Neural crest cell (in vitro differentiated cells): ENCODE measurements at regions not wholly inside any gene's neighbourhood (a gene's known extent, or its start where the extent isn't known, plus 50 kb on each side); places are given as distances from the start of the nearest gene placed in this dataset.
A peak's percentile ranks its signal among the peaks of the same experiment; 100 is the strongest.

ENCODE experiments used
- DNase-seq: peaks from one replicate; pipeline ENCODE4 v3.0.0; 2021; ENCODE audit warnings: low read depth, mixed read lengths, low spot score
- H3K27ac Mint-ChIP-seq: one replicate; pipeline ENCODE4 v1.8.0; 2021; ENCODE audit warnings: mild to moderate bottlenecking, mixed read lengths; ENCODE audit not compliant: unreplicated experiment
- H3K27me3 Mint-ChIP-seq: 2 replicates; pipeline ENCODE4 v1.8.0; 2021; ENCODE audit warnings: low read depth, mild to moderate bottlenecking, mixed read lengths
- H3K36me3 Mint-ChIP-seq: 2 replicates; pipeline ENCODE4 v1.8.0; 2021; ENCODE audit warnings: low read depth, mild to moderate bottlenecking, mixed read lengths
- H3K4me1 Mint-ChIP-seq: 2 replicates; pipeline ENCODE4 v1.8.0; 2021; ENCODE audit warnings: mixed read lengths
- H3K4me3 Mint-ChIP-seq: one replicate; pipeline ENCODE4 v1.8.0; 2021; ENCODE audit warnings: mild to moderate bottlenecking, mixed read lengths
- H3K9me3 Mint-ChIP-seq: 2 replicates; pipeline ENCODE4 v1.8.0; 2021; ENCODE audit warnings: mixed read lengths
- CTCF ChIP-seq: fragments of 200-600 bp; sonication (generic); conservative IDR thresholded peaks from 2 replicates; pipeline ENCODE4 v1.5.0; 2021; ENCODE audit warnings: antibody characterized with exemption, mild to moderate bottlenecking

- TF ChIP-seq CTCF: peak; percentile 52
- Mint-ChIP-seq H3K27ac (no peak overlapping the region), H3K36me3 (no peaks in the 10 kb centered on the region), H3K27me3 (no peaks in the 10 kb centered on the region), H3K4me1 (peaks cover 7% of the 10 kb centered on the region), H3K4me3 (no peak overlapping the region), H3K9me3 (peaks cover 12% of the 10 kb centered on the region)
- DNase-seq: no peak
Measured at GRCh38 chr3:154954757-154955156, 125.4 kb upstream of the MME start.

GRCh38 chr3:154953538-154953937, 126.6 kb upstream of the MME start:
- Mint-ChIP-seq H3K27ac (no peak overlapping the region), H3K4me1 (peaks cover 7% of the 10 kb centered on the region), H3K27me3 (no peaks in the 10 kb centered on the region), H3K36me3 (no peaks in the 10 kb centered on the region), H3K9me3 (peaks cover 12% of the 10 kb centered on the region), H3K4me3 (no peak overlapping the region)
- no peak for TF ChIP-seq CTCF
- no peak for DNase-seq

- Mint-ChIP-seq H3K4me3 (no peak overlapping the region), H3K27ac (no peak overlapping the region), H3K36me3 (no peaks in the 10 kb centered on the region), H3K4me1 (peaks cover 7% of the 10 kb centered on the region), H3K9me3 (peaks cover 11% of the 10 kb centered on the region), H3K27me3 (no peaks in the 10 kb centered on the region)
- DNase-seq: no peak
- no peak for TF ChIP-seq CTCF
Measured at GRCh38 chr3:154952553-154952952, 127.6 kb upstream of the MME start.

DNA sequence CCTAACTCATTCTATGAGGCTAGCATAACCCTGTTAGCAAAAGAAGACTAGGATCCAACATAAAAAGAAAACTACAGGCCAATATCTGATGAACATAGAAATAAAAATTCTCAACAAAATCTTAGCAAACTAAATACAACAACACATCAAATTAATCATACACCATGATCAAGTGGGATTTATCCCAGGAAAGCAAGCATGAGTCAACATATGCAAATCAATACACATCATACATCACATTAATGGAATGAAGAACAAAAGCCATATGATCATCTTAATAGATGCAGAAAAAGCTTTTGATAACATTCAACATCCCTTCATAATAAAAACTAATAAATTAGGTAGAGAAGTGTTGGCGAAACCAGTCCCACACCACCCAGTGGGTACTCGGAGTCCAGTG, 136.1 kb upstream of the MME start:
- no peak for TF ChIP-seq CTCF
- no peak overlapping the region for H3K27ac Mint-ChIP-seq
- H3K4me3 Mint-ChIP-seq: no peak overlapping the region
- H3K36me3 Mint-ChIP-seq: peaks cover 6% of the 10 kb centered on the region
- no peaks in the 10 kb centered on the region for H3K27me3 Mint-ChIP-seq
- no peaks in the 10 kb centered on the region for H3K4me1 Mint-ChIP-seq
- no peak for DNase-seq
- peaks cover 27% of the 10 kb centered on the region for H3K9me3 Mint-ChIP-seq

- Mint-ChIP-seq H3K4me3 (no peak overlapping the region), H3K4me1 (no peaks in the 10 kb centered on the region), H3K36me3 (peaks cover 6% of the 10 kb centered on the region), H3K9me3 (peaks cover 27% of the 10 kb centered on the region), H3K27ac (no peak overlapping the region), H3K27me3 (no peaks in the 10 kb centered on the region)
- no peak for DNase-seq
- TF ChIP-seq CTCF: no peak
Measured at GRCh38 chr3:154942827-154943226, 137.3 kb upstream of the MME start.

- no peak for TF ChIP-seq CTCF
- Mint-ChIP-seq H3K36me3 (no peaks in the 10 kb centered on the region), H3K27ac (no peak overlapping the region), H3K27me3 (no peaks in the 10 kb centered on the region), H3K4me3 (no peak overlapping the region), H3K4me1 (no peaks in the 10 kb centered on the region), H3K9me3 (peaks cover 7% of the 10 kb centered on the region)
- DNase-seq: no peak
Measured at GRCh38 chr3:154936196-154936595, 143.9 kb upstream of the MME start.
